ENCODE measurements at regions not wholly inside any gene's neighbourhood (a gene's known extent, or its start where the extent isn't known, plus 50 kb on each side); places are given as distances from the start of the nearest gene placed in this dataset.
"Not testable (repeated sequence)": the region's sequence is repeated elsewhere in the genome, so short reads cannot be mapped to it uniquely, and the experiment has no call there.

GRCh38 chr3:75951941-75952340, 166.6 kb upstream of the ZNF717 start:
- Histone ChIP-seq H2AFZ (ENCODE audit: low read depth, low read length) (no peak overlapping the region), H4K20me1 (ENCODE audit: insufficient read depth, low read length) (no peaks in the 10 kb centered on the region), H3K27ac (ENCODE audit: low read length) (no peak overlapping the region), H3K9me3 (ENCODE audit: insufficient read depth, low read length, severe bottlenecking) (no peaks in the 10 kb centered on the region), H3K36me3 (ENCODE audit: insufficient read depth, low read length) (no peaks in the 10 kb centered on the region), H3K9ac (ENCODE audit: low read depth, low read length) (no peak overlapping the region), H3K4me2 (ENCODE audit: insufficient read depth, low read length) (no peak overlapping the region), H3K79me2 (ENCODE audit: insufficient read depth, low read length) (no peaks in the 10 kb centered on the region), H3K4me1 (ENCODE audit: insufficient read depth, low read length) (no peaks in the 10 kb centered on the region), H3K27me3 (ENCODE audit: insufficient read depth, low read length, poor library complexity) (no peaks in the 10 kb centered on the region), H3K4me3 (ENCODE audit: low read depth in 1 of 2, low read length in 2 of 2) (no peak overlapping the region)
- no peak for ATAC-seq (ENCODE audit: insufficient read depth, low read depth)
- DNase-seq = no peak
- TF ChIP-seq CTCF (IDR thresholded peaks at IDR 0.05; ENCODE audit: borderline replicate concordance, extremely low read depth, low read length, poor library complexity, severe bottlenecking) (no peak), EZH2 (IDR thresholded peaks at IDR 0.05; ENCODE audit: borderline replicate concordance, low read depth, low read length, severe bottlenecking) (no peak)

DNA sequence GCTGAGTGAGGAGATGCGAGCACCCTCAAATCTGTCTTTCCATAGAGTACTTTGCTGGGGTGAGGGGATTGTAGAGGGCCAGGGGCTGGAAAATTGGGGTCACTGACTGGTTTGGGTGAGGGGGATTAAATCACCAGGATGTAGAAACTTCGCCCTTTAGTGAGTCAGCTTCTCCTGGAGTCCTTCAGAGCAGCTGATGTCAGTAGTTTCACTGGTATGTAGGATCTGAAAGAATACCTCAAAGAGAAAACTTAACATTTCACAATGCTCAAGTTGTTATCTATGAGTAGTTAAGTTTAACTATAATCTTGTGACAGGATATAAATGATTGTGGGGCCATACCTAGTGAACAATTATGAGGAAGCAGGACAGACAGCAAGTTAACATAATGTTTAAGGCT, 174.7 kb upstream of the ZNF717 start:
- not testable (repeated sequence) for H4K20me1 ChIP-seq (ENCODE audit: insufficient read depth, low read length); H2AFZ ChIP-seq (ENCODE audit: low read depth, low read length); DNase-seq; H3K4me1 ChIP-seq (ENCODE audit: insufficient read depth, low read length); H3K79me2 ChIP-seq (ENCODE audit: insufficient read depth, low read length); H3K9ac ChIP-seq (ENCODE audit: low read depth, low read length); ATAC-seq (ENCODE audit: insufficient read depth, low read depth); H3K4me2 ChIP-seq (ENCODE audit: insufficient read depth, low read length); H3K4me3 ChIP-seq (ENCODE audit: low read depth in 1 of 2, low read length in 2 of 2); H3K27me3 ChIP-seq (ENCODE audit: insufficient read depth, low read length, poor library complexity); H3K9me3 ChIP-seq (ENCODE audit: insufficient read depth, low read length, severe bottlenecking); H3K36me3 ChIP-seq (ENCODE audit: insufficient read depth, low read length); H3K27ac ChIP-seq (ENCODE audit: low read length)

DNA sequence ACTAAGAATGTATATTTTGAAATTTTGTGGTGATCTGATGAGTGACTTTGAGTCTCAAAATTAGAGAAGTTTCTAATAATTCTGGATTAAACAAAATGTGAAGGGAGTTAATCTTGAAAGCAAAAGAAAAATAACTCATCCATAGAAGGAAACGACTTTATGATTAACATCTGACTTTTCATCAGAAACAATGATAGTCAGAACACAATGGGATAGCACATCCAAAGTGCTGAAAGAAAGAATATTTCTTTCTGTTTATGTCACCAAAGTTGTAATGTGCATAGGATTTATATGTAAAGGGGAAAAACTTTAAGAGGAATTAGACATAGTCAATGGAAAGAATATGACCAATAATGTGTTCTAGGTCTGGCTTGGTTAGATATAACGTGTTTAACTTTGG, 176.7 kb upstream of the ZNF717 start:
- H3K27me3 ChIP-seq (ENCODE audit: insufficient read depth, low read length, poor library complexity); H4K20me1 ChIP-seq (ENCODE audit: insufficient read depth, low read length); H3K4me2 ChIP-seq (ENCODE audit: insufficient read depth, low read length); H3K4me1 ChIP-seq (ENCODE audit: insufficient read depth, low read length); H2AFZ ChIP-seq (ENCODE audit: low read depth, low read length); H3K36me3 ChIP-seq (ENCODE audit: insufficient read depth, low read length); H3K27ac ChIP-seq (ENCODE audit: low read length); DNase-seq; ATAC-seq (ENCODE audit: insufficient read depth, low read depth); H3K9me3 ChIP-seq (ENCODE audit: insufficient read depth, low read length, severe bottlenecking); H3K79me2 ChIP-seq (ENCODE audit: insufficient read depth, low read length); H3K4me3 ChIP-seq (ENCODE audit: low read depth in 1 of 2, low read length in 2 of 2); H3K9ac ChIP-seq (ENCODE audit: low read depth, low read length): not testable (repeated sequence)

- no peak for ATAC-seq (ENCODE audit: insufficient read depth, low read depth)
- no peaks in the 10 kb centered on the region for H3K4me1 ChIP-seq (ENCODE audit: insufficient read depth, low read length)
- H3K4me3 ChIP-seq (ENCODE audit: low read depth in 1 of 2, low read length in 2 of 2) = no peak overlapping the region
Measured at GRCh38 chr3:75967071-75967470, 181.7 kb upstream of the ZNF717 start.

More at GRCh38 chr3:75967071-75967470, 181.7 kb upstream of the ZNF717 start:
- no peaks in the 10 kb centered on the region for H3K9me3 ChIP-seq (ENCODE audit: insufficient read depth, low read length, severe bottlenecking)
- no peak overlapping the region for H2AFZ ChIP-seq (ENCODE audit: low read depth, low read length)
- no peak overlapping the region for H3K4me2 ChIP-seq (ENCODE audit: insufficient read depth, low read length)
- H3K27ac ChIP-seq (ENCODE audit: low read length) = no peak overlapping the region
- no peaks in the 10 kb centered on the region for H3K27me3 ChIP-seq (ENCODE audit: insufficient read depth, low read length, poor library complexity)
- H3K9ac ChIP-seq (ENCODE audit: low read depth, low read length) = no peak overlapping the region
- no peak for DNase-seq
- no peaks in the 10 kb centered on the region for H3K79me2 ChIP-seq (ENCODE audit: insufficient read depth, low read length)
- TF ChIP-seq CTCF (IDR thresholded peaks at IDR 0.05; ENCODE audit: borderline replicate concordance, extremely low read depth, low read length, poor library complexity, severe bottlenecking) (no peak), EZH2 (IDR thresholded peaks at IDR 0.05; ENCODE audit: borderline replicate concordance, low read depth, low read length, severe bottlenecking) (no peak)
- H3K36me3 ChIP-seq (ENCODE audit: insufficient read depth, low read length) = no peaks in the 10 kb centered on the region
- H4K20me1 ChIP-seq (ENCODE audit: insufficient read depth, low read length) = no peaks in the 10 kb centered on the region

All from DND-41 (cell line).